ENCODE measurements at regions not wholly inside any gene's neighbourhood (a gene's known extent, or its start where the extent isn't known, plus 50 kb on each side); places are given as distances from the start of the nearest gene placed in this dataset.

- DNase-seq = no peak
Measured at GRCh38 chr3:72058493-72059081, 273.6 kb upstream of the PROK2 start.

GRCh38 chr3:72055436-72055835 lies 270.5 kb upstream of the PROK2 start:
- no peak for DNase-seq

DNA sequence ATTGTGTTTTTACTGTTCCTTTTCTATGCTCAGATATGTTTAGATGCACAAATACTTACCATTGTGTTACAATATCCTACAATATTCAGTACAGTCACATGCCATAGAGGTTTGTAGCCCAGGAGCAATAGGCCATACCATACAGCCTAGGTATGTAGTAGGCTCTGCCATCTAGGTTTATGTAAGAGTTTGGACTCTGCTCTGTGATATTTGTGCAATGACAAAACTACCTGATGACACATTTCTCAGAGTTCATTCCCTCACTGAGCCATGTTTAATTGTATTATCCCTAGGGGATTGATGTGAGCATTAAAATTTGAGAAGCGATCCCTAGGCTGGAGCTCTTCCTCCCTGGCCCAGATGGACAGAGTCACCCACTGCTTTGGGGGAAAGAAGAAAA lies 270.0 kb upstream of the PROK2 start:
- DNase-seq = no peak

- no peak for DNase-seq
Measured at GRCh38 chr3:72052841-72053409, 268.0 kb upstream of the PROK2 start.

GRCh38 chr3:72050771-72051170 lies 265.8 kb upstream of the PROK2 start:
- DNase-seq = no peak

DNA sequence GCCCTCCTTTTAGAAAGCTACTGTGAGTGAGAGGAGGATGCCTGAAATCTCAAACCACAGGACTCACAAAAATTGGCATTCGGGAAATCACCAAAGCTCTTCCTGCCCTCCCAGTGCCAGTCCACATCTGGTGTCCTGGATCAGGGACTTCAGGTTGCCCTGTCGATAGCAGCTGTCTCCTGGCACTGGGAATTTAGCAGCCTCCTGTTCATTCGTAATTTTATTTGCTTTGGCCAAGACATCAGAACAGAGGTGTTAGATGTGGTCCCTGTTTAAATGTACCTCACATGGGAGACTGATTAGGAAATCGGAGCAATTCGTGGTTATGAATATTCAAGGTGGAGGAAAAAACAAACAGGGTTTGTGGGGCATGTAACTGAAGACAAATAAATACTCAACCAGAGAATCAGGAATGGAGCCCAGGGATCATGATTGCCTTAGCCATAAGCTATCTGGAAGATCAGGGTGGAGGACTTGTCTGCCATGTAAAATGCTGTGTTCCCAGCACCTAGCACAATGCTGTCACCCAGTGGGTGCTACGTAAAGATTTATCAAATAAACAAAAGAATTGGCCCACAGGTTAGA lies 265.2 kb upstream of the PROK2 start:
- DNase-seq = no peak

GRCh38 chr3:72049300-72049699 lies 264.4 kb upstream of the PROK2 start:
- DNase-seq = no peak

DNA sequence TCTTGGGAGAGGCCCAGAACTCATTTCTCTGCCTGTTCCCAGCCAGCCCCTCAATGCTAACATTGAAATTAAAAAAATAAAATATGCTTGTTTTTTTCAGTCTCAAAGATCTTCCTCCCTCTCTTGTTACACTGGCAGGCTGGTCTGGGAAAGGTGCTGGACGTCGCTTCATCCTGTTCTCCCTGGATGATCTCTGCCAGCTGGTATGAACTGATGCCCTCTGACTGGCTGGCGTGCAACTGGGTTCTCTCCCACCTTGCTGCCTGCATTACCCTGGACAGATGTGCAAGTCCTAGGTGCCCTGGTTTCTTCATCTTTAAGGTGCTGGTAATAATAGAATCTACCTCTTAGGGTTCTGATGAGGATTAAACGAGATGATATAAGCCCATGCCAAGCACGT lies 263.9 kb upstream of the PROK2 start:
- no peak for DNase-seq

DNA sequence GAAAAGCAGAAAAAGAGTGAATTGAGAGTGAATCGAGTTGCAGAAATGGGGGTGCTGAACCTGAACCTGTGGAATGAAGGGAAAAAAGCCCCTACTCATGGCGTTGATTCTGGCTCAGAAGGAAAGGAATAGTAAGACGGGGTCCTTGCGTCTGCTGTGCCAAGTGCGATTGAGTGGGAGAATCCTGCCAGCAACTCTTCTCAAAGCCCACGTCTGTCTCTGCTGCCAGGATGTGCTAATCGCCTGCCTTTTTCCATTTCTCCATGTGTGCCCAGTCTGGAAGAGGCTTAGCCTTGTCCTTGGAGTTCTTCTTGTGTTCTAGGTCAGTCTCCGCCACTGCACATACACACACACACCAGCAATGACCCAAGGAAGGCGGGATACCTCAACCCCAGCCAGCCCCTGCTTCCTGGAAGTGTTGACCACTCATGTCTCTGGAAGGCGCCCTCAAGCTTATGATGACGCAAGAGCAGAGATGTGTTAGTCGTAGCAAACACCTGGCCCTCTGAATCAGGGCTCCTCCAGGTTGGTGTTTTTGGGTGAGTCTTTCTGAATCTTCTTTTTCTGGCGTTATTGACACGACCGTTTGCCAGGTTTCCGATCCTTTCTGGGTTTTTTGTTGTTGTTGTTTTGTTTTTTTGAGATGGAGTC lies 262.4 kb upstream of the PROK2 start:
- no peak for DNase-seq

DNA sequence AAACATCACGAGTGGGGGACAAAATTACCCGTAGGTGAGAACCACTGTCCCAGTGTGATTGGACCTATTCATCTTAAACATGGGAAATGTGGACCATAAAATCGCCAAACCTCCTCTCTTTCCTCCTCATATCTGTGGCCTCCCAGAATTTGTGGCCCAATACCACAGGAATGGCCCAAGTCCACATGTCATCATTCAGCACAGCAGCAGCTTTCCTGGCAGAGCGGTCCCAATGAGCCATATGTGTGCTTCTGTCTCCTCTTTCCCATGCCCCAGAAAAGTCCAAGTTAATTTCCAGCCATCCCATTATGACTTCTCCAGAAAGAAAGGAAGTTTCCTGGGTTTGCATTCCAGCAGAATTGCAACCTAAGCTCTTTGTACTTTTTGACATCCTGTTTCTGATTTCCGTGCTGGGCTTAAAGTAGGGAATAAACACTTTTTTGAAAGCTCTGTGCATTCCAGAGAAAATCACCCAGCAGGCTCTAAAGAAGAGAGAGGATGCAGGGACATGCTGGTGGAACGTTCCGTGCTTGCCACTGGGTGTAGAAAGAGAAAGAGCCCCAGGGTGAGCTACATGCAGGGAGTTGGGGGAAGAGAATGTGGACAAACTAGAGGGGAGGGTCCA lies 259.4 kb upstream of the PROK2 start:
- DNase-seq = no peak

DNA sequence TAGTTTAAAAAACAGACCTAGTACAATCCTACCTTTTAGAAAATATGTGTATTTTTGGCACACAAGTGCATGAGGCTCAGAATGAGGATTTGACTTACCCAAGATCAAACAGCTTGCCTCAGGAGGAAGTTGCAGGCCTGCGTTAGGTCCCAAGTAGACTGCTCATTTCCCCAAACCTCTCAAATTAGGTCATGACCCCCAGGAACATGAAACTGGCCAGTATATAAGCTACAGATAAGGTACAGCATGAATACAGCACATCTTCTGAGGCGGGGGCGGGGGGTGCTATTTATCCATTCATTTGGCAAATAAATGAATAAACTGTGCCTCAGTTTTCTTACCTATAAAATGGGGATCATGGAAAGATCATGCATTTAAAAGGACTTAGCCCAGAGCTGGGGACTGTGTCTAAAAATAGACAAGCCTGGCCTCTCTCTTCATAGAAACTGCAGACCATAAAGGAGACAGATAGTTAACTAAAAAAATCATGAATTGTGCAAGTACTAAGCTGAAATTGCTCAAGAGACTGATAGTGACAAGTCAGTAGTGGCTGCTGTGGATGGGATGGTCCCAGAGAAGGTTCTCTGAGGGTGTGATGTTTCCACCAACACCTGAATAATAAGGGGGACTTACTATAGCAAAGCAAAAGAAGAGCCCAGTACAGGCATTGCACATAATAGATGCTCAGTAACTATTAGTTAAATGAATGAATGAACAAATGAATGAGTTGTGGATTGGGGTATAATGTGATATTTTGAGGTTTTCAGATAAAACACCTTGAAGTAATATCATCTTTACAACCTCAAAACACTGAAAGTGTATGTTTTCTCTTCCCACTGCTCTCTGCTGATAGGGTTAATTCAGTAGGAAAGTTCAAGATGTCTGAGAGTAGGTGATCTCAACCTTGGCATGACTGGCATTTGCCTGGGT lies 258.5 kb upstream of the PROK2 start:
- peak; percentile 5 for DNase-seq

- DNase-seq = no peak
Measured at GRCh38 chr3:72042397-72043203, 257.7 kb upstream of the PROK2 start.

GRCh38 chr3:72041511-72041910 lies 256.6 kb upstream of the PROK2 start:
- no peak for DNase-seq

DNA sequence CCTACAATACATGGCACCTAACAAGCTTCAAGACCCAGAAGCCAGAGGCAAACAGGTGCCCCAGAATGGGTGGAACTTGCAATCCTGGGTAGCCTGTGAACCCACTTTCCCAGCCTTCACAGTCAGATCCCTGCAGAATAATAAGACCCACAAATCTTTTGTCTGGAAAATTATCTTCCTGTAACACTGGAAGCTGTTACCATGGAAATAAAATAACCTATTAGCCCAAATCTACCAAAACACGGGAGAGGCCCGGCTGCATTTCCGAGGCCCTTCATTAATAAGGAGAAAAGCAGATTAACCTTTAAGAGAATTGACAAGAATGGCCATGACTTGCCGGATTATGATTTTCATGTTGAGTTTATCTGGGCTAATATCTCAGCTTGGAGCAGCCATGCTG lies 256.1 kb upstream of the PROK2 start:
- no peak for DNase-seq

DNA sequence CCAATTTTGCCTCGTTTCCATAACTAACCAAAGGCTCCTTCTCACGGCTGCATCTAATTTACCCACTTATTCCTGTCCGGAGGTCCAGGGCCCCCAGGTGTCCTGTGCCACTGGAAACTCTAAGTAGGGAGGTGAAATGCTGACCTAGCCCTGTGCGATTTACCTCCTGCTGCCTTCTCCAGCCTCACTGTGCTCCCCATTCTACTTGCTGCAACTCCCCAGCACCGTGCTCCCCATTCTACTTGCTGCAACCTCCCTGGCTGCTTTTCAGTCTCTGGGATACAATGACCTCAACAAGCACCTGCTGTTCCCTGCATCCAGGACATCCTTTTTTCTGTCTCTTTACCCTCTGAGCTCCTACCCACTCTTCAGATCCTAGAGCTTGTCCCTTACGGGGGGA lies 254.7 kb upstream of the PROK2 start:
- DNase-seq = no peak

GRCh38 chr3:72036899-72037298 lies 252.0 kb upstream of the PROK2 start:
- no peak for DNase-seq

DNA sequence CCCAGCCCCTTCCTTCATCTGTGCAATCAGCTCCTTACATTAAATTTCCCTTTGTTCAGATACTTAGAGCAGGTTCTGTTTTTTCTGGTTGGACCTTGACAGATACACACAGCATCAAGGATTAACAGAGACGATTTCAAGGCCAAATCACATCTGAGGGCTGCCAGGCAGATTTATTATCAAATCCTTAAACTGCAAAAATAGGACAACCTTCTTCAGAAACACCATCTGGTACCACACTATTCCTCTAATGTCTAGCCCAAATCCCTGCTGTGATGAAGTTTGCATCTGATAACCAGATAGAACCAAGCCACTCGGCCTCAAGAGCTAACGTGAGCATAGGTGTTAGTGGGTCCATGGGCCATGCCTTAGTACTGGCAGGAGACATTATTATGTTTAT lies 250.7 kb upstream of the PROK2 start:
- no peak for DNase-seq

DNA sequence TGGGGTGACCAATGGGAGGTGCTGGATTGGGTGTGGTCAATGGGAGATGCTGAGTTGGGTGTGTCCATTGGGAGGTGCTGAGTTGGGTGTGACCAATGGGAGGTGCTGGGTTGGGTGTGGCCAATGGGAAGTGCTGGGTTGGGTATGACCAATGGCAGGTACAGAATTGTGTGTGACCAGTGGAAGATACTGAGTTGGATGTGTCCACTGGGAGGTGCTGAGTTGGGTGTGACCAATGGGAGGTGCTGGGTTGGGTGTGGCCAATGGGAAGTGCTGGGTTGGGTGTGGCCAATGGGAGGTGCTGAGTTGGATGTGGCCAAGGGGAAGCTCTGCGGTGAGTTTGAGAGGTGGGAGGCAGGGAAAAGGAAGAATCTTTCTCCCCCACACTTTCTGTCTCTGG lies 250.0 kb upstream of the PROK2 start:
- DNase-seq = no peak

GRCh38 chr3:72033666-72034428 lies 248.9 kb upstream of the PROK2 start:
- no peak for DNase-seq

DNA sequence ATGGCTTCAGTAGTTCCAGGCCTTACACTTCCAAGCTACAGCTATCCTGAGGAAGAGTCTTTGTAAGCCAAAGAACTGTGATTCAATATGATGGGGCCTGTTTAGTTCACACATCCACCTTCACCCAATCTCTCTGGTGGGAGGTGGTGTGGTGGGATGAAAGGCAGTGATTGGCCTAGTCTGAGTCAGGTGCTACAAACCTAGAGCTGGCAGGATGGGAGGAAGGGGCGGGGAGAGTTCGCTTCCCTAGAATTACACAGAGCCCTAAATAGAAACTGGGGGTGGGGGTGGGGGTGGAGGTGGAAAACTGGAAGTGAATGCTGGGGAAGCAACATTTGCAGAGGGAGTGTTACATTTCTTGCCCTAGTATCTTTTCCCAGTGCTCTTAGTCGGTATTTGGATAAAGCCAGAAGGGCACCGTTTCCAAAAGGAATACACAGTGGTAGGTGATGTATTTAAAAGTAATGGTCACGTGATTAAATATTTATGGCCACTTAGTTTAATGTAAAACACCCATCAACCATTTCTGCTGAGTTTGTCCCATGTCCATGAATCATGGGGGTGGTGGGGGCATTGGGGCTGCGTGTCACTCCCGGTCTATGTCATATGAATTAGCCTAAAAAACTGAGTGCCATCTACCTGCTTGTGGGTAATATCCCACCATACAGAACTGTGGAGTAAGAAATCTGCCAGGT lies 247.6 kb upstream of the PROK2 start:
- no peak for DNase-seq

DNA sequence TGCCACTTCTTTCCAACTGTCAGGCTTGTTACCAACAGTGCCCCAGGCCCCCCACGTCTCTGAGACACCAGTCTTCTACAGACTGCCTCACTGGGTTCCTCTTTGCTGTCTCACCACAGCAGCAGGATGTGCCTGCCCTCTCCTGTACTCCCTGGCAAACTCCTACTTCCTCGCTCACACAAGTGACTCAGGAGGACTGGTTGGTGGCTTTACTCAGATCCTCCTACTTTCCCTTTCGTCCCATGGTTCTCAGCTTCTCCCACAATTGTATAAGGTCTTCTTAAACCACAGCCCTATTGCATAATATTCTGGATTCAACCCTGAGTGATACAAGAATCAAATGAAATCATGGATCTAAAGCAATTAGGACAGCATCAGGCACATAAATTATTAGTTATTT lies 246.6 kb upstream of the PROK2 start:
- DNase-seq = peak; percentile 3
